Breast epithelium (tissue), 3 donors: ENCODE measurements at regions not wholly inside any gene's neighbourhood (a gene's known extent, or its start where the extent isn't known, plus 50 kb on each side); places are given as distances from the start of the nearest gene placed in this dataset.

ENCODE experiments used
- CTCF ChIP-seq, 3 donors: fragments of 450-650 bp; IDR thresholded peaks; one replicate each; pipeline ENCODE4 v1.5.1; 2016 to 2017; ENCODE audit warnings: antibody characterized with exemption in 3 of 3, mild to moderate bottlenecking in 3 of 3, moderate library complexity in 3 of 3
- POLR2A ChIP-seq: fragments of 450-650 bp; IDR thresholded peaks from one replicate; pipeline ENCODE4 v1.6.1; 2016; ENCODE audit warnings: antibody characterized with exemption, mild to moderate bottlenecking, moderate library complexity
- POLR2AphosphoS5 ChIP-seq, 3 donors: sonication (generic); formaldehyde crosslinking; IDR thresholded peaks; one replicate each; pipeline ENCODE4 v1.6.1; 2017; ENCODE audit warnings: antibody characterized with exemption in 3 of 3

GRCh38 chr9:115938479-115938878 lies 215.1 kb upstream of the PAPPA start:
- no peak for TF ChIP-seq CTCF (IDR thresholded peaks at IDR 0.05)
- TF ChIP-seq POLR2AphosphoS5 (IDR thresholded peaks at IDR 0.05), result no peak
- TF ChIP-seq POLR2A, result no peak
